GM23338 (cell line): ENCODE measurements at regions not wholly inside any gene's neighbourhood (a gene's known extent, or its start where the extent isn't known, plus 50 kb on each side); places are given as distances from the start of the nearest gene placed in this dataset.

ENCODE experiments used
- EZH2phosphoT487 ChIP-seq: fragments of 200-600 bp; sonication (generic); IDR thresholded peaks from one replicate; pipeline ENCODE4 v1.8.1; 2018; ENCODE audit warnings: antibody characterized with exemption; ENCODE audit not compliant: unreplicated experiment
- JUNB ChIP-seq: IDR thresholded peaks from one replicate; pipeline ENCODE4 v1.6.1; 2016; ENCODE audit warnings: antibody characterized with exemption; ENCODE audit not compliant: unreplicated experiment
- TF ChIP-seq, protein P1 (sequence below), 2 experiments: fragments of 200-600 bp in 1 of 2; sonication (generic) in 1 of 2; conservative IDR thresholded peaks; 2 replicates each; pipeline versions ENCODE4 v1.5.1 to v1.6.1; 2016 to 2017; ENCODE audit warnings: antibody characterized with exemption in 2 of 2, low read depth in 2 of 2, mild to moderate bottlenecking in 2 of 2, moderate library complexity in 1 of 2

DNA sequence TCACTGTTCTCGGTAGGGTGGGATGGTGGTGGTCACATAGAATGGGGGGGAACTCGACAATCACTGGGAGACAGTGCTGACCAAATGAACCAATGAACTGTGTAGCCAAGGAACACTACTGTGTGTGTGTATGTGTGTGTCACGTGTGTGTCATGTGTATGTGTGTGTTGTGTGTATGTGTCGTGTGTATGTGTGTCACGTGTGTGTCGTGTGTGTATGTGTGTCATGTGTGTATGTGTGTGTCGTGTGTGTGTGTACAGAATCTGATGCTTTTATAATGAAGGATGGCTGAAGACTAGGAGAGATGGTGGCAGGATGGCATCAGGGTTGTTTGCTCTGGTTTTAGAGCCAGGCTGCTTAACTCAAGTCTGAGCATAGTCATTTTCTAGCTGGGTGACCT, 99.1 kb upstream of the DUSP22 start:
- TF ChIP-seq, protein P1, sequence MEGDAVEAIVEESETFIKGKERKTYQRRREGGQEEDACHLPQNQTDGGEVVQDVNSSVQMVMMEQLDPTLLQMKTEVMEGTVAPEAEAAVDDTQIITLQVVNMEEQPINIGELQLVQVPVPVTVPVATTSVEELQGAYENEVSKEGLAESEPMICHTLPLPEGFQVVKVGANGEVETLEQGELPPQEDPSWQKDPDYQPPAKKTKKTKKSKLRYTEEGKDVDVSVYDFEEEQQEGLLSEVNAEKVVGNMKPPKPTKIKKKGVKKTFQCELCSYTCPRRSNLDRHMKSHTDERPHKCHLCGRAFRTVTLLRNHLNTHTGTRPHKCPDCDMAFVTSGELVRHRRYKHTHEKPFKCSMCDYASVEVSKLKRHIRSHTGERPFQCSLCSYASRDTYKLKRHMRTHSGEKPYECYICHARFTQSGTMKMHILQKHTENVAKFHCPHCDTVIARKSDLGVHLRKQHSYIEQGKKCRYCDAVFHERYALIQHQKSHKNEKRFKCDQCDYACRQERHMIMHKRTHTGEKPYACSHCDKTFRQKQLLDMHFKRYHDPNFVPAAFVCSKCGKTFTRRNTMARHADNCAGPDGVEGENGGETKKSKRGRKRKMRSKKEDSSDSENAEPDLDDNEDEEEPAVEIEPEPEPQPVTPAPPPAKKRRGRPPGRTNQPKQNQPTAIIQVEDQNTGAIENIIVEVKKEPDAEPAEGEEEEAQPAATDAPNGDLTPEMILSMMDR (conservative IDR thresholded peaks at IDR 0.05; ENCODE audit: low read depth in 2 of 2) = no peak
- TF ChIP-seq EZH2phosphoT487 (no peak), JUNB (no peak)
